ENCODE measurements at regions not wholly inside any gene's neighbourhood (a gene's known extent, or its start where the extent isn't known, plus 50 kb on each side); places are given as distances from the start of the nearest gene placed in this dataset.

- DNase-seq = peak; percentile 17
Observed at GRCh38 chr14:65252482-65253255, 150.4 kb upstream of the MAX start.

DNA sequence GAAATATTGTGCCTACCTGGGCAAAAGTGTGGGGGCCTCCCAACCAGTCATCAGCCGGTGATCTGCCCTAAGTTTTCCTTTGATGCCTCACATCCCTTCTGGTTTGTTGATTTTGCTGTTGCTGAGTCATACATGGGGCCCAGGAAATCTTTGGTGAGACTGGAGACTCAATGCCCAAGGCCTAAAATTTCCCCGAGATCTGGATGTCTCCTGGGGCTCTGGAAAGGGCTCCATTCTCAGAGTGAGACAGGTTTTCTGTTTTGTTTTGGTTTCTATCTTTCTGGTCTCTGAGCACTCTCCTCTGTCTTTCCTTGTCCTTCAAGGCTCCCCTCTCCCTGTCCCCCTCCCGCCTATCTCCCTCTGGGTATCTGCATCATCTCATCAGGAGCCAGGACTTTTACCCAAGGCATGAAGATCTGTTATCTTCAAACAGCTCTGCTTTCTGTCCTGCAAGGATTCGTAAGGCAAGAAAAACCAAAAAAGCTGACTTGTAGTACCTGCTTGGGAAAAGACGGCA is 152.8 kb upstream of the MAX start:
- no peak for DNase-seq

- DNase-seq = no peak
Observed at GRCh38 chr14:65255583-65256461, 153.5 kb upstream of the MAX start.

GRCh38 chr14:65256714-65257113 is 154.4 kb upstream of the MAX start:
- DNase-seq = no peak

DNA sequence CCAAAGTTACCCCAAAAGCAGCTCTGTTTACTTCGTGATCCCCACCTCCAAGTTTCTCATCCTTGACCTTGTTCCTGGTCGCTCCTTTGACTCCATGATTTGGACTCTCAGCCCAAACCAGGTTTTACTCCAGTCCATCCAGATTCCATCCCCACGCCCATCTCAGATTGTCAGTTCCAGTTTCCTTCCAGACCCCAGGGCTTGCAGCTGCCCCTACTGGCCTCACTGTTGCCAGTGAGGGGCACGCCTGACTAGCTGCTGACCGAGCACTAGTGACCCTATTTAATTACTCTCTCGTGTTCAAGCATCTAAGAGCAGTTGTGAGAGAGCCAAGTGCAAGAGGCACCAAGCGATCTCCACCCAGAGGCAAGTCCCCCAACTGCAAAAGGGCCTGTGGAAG is 155.1 kb upstream of the FUT8 start:
- DNase-seq = no peak

DNA sequence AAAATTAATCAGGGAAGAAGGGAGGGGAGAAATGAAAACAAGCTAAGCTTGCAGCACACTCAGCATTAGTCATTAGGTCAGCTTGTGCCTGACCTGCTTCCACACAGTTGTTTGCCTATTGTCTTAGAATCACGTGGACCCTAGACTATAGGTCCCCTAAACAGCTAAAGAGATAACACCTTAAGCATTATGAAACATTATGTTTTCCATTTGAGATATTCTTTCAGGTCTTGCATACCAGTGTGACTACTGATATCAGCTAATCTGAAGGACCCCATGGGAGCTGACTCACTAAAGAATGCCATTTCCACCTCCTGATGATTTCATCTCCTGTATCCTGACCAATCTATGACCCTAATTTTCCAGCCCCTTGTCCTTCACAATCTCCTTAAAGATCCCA is 154.1 kb upstream of the FUT8 start:
- no peak for DNase-seq

- DNase-seq = no peak
Observed at GRCh38 chr14:65259000-65259399, 153.5 kb upstream of the FUT8 start.

DNA sequence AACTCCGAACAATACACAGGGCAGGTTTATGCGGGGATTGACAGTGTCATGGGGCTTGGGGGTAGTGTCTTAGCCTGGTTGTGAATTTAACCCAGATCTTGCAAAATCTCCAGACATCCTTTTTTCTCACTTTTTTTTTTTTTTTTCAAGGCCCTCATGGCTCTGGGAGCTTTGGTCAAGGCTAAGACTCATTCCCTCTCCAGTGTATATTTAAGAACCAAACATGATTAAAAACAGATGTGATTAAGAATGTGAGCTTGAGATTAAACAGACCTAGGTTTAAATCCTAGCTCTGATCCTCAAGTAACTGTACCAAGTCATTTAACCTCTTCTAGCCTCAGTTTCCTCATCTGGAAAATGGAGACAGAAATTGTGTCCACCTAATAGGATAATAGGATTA is 151.7 kb upstream of the FUT8 start:
- DNase-seq = no peak

GRCh38 chr14:65261425-65261920 is 151.1 kb upstream of the FUT8 start:
- DNase-seq = peak; percentile 40

GRCh38 chr14:65261946-65262345 is 150.6 kb upstream of the FUT8 start:
- DNase-seq = no peak

DNA sequence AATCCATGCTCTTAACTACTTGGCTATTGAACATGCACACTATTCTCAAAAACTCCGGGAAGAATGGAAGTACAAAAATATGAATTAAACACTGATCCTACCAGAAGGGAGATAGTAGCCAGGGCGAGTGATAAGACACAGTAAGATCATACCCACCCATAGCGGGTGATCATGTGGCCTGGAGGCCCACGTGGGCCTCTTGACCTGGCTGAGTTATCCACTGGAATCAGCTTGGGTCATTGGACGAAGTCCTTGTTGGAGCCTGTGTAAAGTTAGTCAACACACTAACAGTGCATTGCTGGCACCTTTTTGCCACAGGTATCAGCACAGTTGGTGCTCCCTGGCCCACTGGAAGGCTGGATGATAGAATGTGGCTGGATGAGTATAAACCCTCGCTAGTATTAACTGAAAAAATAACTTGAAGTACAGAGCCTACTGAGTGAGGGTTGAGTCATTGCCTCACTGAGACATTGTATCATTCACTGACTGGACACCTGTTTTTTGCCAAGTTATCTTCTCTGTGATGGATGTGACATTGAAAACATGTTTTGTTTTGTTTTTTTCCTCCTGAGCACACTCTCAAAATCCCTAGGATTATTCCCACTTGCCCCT is 149.2 kb upstream of the FUT8 start:
- no peak for DNase-seq

- no peak for DNase-seq
Observed at GRCh38 chr14:65267856-65268255, 144.7 kb upstream of the FUT8 start.

GRCh38 chr14:65268594-65268993 is 143.9 kb upstream of the FUT8 start:
- no peak for DNase-seq

- no peak for DNase-seq
Observed at GRCh38 chr14:65269732-65270131, 142.8 kb upstream of the FUT8 start.

- no peak for DNase-seq
Observed at GRCh38 chr14:65277027-65277426, 135.5 kb upstream of the FUT8 start.

- DNase-seq = no peak
Observed at GRCh38 chr14:65277580-65278270, 134.8 kb upstream of the FUT8 start.

DNA sequence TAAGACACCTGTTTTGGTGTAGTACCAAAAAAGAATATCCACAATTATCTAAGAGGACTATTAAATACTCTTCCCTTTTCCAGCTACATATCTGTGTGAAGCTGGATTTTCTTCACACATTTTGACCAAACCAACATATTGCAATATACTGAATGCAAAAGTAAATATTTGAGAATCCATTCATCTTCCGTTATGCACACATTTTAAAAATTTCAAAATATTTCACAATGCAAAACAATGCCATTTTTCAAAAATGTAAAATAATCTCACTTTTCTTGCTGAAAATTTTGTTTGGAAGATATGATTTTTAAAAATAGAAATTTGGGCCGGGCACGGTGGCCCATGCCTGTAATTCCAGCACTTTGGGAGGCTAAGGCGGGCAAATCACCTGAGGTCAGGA is 133.9 kb upstream of the FUT8 start:
- DNase-seq = no peak

DNA sequence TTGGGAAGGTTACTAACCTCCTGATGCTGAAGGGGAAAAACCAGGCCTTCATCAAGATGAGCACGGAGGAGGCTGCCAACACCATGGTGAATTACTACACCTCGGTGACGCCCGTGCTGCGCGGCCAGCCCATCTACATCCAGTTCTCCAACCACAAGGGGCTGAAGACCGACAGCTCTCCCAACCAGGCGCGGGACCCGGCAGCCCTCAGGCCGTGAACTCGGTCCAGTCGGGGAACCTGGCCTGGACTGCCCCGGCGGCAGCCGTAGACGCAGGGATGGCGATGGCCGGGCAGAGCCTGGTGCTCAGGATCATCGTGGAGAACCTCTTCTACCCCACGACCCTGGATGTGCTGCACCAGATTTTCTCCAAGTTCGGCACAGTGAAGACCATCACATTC is 133.0 kb upstream of the FUT8 start:
- DNase-seq = no peak

GRCh38 chr14:65279958-65280357 is 132.6 kb upstream of the FUT8 start:
- no peak for DNase-seq

GRCh38 chr14:65280653-65281052 is 131.9 kb upstream of the FUT8 start:
- DNase-seq = no peak

GRCh38 chr14:65281991-65282895 is 130.3 kb upstream of the FUT8 start:
- DNase-seq = peak; percentile 35

GRCh38 chr14:65282896-65283253 is 129.7 kb upstream of the FUT8 start:
- no peak for DNase-seq

All from inflammatory macrophage treated with lipopolysaccharide for 4 hours (primary cell).